LNCAP (cell line): ENCODE measurements at regions not wholly inside any gene's neighbourhood (a gene's known extent, or its start where the extent isn't known, plus 50 kb on each side); places are given as distances from the start of the nearest gene placed in this dataset.

Experiments
- TF ChIP-seq, protein P1 (sequence below): fragments of 450-650 bp; IDR thresholded peaks from 2 replicates; pipeline ENCODE4 v1.5.1; 2017; ENCODE audit warnings: mild to moderate bottlenecking

DNA sequence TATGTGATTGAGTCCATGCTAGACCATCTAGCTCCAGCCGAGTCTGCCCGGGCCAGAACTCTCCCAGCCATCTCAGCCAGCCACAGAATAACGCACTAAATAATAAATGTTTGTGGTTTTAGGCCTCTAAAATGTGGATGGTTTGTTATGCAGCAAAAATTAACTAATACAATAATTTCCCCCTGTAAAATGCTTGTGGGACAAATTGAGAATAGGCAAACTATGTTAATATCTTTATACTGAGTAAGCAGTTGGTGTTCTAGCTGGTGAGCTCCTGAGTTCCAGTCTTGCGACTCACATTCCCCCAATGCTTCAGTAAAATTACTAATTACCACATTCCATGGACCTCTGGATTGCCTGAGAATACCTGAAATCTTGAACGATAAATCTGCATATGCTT, 316.8 kb upstream of the NFE2L3 start:
- TF ChIP-seq, protein P1, sequence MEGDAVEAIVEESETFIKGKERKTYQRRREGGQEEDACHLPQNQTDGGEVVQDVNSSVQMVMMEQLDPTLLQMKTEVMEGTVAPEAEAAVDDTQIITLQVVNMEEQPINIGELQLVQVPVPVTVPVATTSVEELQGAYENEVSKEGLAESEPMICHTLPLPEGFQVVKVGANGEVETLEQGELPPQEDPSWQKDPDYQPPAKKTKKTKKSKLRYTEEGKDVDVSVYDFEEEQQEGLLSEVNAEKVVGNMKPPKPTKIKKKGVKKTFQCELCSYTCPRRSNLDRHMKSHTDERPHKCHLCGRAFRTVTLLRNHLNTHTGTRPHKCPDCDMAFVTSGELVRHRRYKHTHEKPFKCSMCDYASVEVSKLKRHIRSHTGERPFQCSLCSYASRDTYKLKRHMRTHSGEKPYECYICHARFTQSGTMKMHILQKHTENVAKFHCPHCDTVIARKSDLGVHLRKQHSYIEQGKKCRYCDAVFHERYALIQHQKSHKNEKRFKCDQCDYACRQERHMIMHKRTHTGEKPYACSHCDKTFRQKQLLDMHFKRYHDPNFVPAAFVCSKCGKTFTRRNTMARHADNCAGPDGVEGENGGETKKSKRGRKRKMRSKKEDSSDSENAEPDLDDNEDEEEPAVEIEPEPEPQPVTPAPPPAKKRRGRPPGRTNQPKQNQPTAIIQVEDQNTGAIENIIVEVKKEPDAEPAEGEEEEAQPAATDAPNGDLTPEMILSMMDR, result no peak

DNA sequence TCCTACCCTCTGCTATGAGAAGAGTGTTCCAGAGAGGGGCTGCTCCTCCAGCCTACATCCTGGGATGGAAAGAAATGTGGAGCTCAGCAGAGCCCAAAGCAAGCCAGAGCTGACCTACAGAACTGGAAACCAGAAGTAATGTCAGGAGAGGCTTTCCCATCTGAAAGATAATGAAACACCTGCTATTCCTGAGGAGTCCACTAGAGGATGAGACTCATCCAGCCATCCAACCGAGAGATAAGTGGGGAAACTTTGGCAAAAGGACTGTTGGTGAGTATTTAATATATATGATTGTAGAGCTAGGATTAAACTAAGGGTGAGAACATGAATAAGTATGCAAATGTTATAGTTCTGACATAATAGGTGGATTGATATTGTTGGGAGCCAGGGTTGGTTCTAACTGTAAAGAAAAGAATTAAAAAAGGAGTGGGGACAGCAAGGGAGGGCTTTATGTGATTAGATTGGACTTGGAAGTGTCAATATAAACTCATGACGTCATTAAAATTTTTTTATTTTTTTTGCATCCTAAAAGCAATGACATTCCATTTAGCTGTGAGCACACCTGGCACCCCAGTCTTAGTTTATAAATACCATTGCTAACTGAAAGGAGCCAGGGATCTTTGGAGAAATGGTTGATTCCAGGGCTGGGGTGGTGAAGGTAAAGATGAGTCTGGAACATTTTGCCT, 312.8 kb upstream of the NFE2L3 start:
- TF ChIP-seq, protein P1, result peak; percentile 52

DNA sequence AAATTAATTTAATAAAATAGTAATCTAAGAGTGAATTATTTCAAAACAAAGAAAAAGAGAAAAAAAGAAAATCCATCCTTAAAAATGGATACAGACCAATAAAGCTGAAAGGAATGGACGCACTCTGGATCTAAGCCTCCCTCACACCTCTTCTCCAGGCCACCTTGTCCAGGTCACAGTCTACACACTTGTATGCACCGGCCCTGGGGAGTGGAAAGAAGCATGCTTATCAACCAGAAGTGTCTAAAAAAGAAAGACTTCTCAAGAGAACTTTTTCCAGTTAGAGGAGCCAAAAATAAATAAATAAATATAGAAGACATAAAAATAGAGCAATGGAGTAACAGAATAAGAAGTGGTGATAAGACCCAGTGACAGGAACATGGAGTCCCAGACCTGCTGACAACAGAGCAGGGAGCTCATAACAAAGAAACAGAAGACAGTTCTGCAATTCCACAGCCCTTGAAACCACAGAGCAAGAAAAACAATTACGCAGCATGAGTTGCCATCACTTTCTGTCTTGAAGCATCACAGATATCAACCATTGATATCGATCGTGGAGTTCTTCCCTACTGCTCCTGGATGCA, 311.7 kb upstream of the NFE2L3 start:
- TF ChIP-seq, protein P1, result no peak

DNA sequence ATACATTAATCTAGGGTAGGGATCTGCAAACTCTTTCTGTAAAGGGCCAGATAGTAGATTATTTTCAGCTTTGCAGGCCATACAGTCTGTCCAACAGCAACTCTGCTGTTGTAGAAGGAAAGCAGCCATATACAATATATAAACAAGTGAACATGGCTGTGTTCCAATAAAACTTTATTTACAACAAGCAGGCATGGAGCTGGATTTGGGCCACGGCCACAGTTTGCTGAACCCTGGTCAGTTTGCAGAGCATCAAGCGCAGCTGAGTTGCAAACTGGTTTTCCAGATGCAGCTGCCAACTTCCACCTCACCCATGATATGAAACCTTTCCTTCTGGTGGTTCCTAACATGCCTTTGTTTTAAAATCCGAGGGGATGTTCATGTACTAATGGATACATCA, 310.4 kb upstream of the NFE2L3 start:
- TF ChIP-seq, protein P1, result no peak

DNA sequence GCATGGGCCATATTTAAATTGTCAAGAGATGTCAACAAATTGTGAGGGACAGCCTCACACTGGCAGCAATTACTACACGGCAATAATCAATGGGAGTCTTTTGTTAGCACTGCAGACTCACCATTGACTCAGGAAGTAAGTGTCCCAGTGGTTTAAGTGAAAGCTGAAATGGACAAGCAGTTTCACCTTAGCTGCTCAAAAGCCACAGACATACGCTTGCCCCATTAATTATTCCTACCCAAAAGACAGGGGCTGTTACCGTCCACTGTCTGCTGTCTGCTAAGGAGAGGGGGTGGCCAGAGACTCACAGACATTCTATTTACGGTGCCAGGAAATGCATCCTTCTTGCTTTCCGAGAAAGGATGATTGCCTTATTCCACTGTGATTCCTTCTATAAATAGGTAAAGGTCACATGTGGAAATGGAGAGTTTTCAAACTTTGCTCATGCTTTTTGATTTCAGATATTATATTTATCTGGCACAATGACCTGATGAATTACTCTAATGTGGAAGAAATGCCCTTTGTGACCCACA, 309.7 kb upstream of the NFE2L3 start:
- TF ChIP-seq, protein P1, result no peak

DNA sequence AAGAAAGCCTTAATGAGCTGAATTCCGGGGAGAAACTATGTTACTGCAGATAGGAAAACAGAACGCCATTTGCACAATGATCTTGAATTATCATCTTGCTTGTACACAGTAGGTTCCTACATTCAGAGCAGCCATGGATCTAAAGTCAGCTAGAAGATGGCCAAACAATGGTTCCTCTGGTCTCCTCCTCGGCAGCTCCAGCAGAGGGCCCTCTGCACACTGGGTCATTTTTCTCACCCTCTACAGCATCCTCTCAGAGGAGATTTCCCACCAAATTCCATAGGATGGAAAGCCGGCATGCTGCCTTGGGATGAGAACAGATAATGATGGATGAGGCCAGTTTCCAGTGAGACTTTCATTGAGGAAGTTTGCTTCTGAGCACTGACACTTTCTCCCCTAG, 308.5 kb upstream of the NFE2L3 start:
- TF ChIP-seq, protein P1, result no peak

DNA sequence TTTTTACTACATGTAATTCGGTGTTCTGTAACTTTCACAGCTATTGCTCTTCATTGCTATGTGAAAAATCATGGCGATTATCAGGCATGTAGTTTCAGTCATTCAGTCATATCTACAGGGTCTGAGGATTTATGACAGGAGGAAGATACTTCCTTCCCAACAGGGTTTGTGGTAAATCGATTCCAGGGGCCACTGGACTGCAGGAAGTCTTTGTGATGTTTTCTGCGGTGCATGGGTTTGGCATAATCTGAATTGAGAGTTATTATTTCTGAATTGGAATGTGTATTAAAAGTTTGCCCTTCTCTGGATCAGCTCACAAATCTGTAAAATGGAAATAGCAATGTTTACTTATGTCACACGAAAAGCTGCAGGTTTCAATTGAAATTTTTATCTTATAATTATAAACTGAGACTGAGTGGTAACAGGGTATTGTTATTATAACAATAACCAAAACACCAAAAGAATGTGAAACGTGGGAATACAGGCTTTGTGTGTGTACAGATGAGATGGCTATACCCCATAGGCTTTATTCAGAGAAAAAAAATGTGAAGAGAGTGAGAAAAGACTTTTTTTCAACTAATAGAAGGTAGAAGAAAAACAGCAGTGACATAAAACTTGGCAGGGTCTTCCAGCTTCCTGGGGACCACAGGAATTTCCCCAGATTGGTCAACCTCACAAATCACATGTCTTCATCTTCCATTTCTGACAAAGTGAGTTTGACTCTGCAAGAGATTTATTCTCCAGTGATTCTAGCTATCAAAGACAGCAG, 307.7 kb upstream of the NFE2L3 start:
- TF ChIP-seq, protein P1, result no peak
